ENCODE measurements at regions not wholly inside any gene's neighbourhood (a gene's known extent, or its start where the extent isn't known, plus 50 kb on each side); places are given as distances from the start of the nearest gene placed in this dataset.

DNA sequence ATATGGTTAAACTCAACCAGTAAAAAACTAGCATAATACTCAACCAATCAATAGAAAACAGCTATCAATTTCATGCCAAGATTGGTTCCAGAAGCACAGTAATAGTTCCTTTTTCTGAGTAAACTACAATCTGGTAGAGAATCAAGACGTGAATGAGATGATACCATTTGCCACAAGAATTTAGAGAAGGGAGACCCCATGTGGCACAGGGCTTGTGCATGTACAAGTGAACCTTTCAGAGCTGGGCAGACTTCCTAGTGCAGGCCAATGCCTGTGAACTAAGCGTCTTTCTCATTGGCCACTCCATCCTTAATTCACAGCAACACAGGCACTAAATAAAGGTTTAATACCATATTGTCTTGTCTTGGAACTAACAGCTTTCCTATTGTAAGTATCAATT lies 213.5 kb downstream of the RFPL4B start:
- TF ChIP-seq, protein P1, sequence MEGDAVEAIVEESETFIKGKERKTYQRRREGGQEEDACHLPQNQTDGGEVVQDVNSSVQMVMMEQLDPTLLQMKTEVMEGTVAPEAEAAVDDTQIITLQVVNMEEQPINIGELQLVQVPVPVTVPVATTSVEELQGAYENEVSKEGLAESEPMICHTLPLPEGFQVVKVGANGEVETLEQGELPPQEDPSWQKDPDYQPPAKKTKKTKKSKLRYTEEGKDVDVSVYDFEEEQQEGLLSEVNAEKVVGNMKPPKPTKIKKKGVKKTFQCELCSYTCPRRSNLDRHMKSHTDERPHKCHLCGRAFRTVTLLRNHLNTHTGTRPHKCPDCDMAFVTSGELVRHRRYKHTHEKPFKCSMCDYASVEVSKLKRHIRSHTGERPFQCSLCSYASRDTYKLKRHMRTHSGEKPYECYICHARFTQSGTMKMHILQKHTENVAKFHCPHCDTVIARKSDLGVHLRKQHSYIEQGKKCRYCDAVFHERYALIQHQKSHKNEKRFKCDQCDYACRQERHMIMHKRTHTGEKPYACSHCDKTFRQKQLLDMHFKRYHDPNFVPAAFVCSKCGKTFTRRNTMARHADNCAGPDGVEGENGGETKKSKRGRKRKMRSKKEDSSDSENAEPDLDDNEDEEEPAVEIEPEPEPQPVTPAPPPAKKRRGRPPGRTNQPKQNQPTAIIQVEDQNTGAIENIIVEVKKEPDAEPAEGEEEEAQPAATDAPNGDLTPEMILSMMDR (IDR thresholded peaks at IDR 0.05), result no peak
- TF ChIP-seq EP300 (IDR thresholded peaks at IDR 0.05) (no peak), POLR2AphosphoS5 (IDR thresholded peaks at IDR 0.05) (no peak), POLR2A (IDR thresholded peaks at IDR 0.05) (no peak)
